ENCODE measurements at regions not wholly inside any gene's neighbourhood (a gene's known extent, or its start where the extent isn't known, plus 50 kb on each side); places are given as distances from the start of the nearest gene placed in this dataset.

GRCh38 chr3:26358405-26358804 is 264.2 kb upstream of the LRRC3B start:
- no peak for DNase-seq (ENCODE audit: insufficient read length, low spot score)
- TF ChIP-seq PAX5 (IDR thresholded peaks at IDR 0.05; ENCODE audit: insufficient read depth, low read length, severe bottlenecking) (no peak), POLR2A (IDR thresholded peaks at IDR 0.05; ENCODE audit: low read depth, low read length) (no peak), POLR2AphosphoS5 (IDR thresholded peaks at IDR 0.05; ENCODE audit: low read depth, low read length) (no peak), TAF1 (IDR thresholded peaks at IDR 0.05; ENCODE audit: low read depth, low read length) (no peak), SPI1 (IDR thresholded peaks at IDR 0.05; ENCODE audit: low read depth, low read length) (no peak), POU2F2 (IDR thresholded peaks at IDR 0.05; ENCODE audit: low read depth, low read length) (no peak)
- FAIRE-seq = no peak

DNA sequence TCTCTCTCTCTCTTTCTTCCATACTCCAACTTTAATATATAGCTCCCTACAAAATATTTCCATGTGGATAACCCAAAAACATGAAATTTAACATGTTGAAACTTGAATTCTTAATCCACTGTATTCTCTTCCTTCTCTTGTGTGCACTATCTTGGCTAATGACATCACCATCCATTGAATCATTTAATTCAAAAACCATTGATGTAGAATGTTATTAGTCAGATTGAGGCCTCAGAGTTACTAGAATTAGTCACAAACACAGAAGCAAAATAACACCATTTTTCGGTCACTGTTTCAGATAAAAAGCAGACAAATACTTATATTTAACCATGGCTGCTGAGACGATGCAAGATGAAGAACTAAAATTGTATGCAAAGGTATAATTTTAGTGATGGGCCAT is 256.9 kb upstream of the LRRC3B start:
- no peak for TF ChIP-seq POU2F2 (IDR thresholded peaks at IDR 0.05; ENCODE audit: low read depth, low read length)
- no peak for TF ChIP-seq TAF1 (IDR thresholded peaks at IDR 0.05; ENCODE audit: low read depth, low read length)
- TF ChIP-seq POLR2AphosphoS5 (IDR thresholded peaks at IDR 0.05; ENCODE audit: low read depth, low read length) = no peak
- no peak for TF ChIP-seq POLR2A (IDR thresholded peaks at IDR 0.05; ENCODE audit: low read depth, low read length)
- no peak for TF ChIP-seq SPI1 (IDR thresholded peaks at IDR 0.05; ENCODE audit: low read depth, low read length)
- no peak for TF ChIP-seq PAX5 (IDR thresholded peaks at IDR 0.05; ENCODE audit: insufficient read depth, low read length, severe bottlenecking)

DNA sequence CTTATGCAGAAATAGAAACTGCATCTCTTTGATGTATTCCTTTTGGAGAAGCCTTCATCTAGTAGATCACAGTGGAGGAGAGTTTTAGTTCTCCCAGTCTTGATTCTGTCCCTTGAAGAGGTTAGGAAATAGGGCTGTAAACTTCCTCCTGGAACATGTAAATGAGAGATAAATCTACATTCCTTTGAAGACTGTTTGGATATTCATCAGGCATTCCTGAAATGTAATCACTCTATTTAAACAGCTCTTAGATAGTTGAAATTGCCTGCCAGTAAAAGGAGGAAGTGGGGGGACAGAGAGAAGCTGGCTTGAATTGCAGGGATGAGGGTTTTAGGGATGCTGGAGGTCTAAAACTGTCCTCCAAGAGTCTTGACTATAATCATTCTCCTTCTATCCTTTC is 254.3 kb upstream of the LRRC3B start:
- FAIRE-seq (no peak), DNase-seq (ENCODE audit: insufficient read length, low spot score) (no peak)
- no peak for TF ChIP-seq POU2F2 (IDR thresholded peaks at IDR 0.05; ENCODE audit: low read depth, low read length)
- no peak for TF ChIP-seq POLR2AphosphoS5 (IDR thresholded peaks at IDR 0.05; ENCODE audit: low read depth, low read length)
- TF ChIP-seq TAF1 (IDR thresholded peaks at IDR 0.05; ENCODE audit: low read depth, low read length) = no peak
- TF ChIP-seq PAX5 (IDR thresholded peaks at IDR 0.05; ENCODE audit: insufficient read depth, low read length, severe bottlenecking) = no peak
- TF ChIP-seq POLR2A (IDR thresholded peaks at IDR 0.05; ENCODE audit: low read depth, low read length) = no peak

More for the DNA sequence above, 256.9 kb upstream of the LRRC3B start:
- no peak for FAIRE-seq
- no peak for DNase-seq (ENCODE audit: insufficient read length, low spot score)

DNA sequence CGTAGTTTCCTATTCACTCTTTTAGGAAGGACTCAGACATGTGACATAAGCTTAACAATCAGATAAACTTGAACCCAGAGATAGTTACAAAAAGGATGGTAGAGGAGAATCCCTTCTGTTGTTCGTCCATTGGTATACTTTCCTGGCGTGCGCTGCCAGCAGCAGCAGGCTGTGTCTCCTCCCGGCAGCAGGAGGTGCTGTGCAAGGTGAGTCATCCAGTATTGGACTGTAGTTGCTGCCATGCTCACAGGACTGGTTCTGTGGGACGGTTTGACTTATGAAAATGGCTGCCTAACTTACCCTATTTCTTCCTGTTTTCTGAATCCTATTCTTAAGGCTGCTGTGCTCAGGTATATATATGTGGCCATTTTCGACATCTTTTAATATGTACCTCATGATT is 253.4 kb upstream of the LRRC3B start:
- no peak for FAIRE-seq
- DNase-seq (ENCODE audit: insufficient read length, low spot score) = no peak
- no peak for TF ChIP-seq POU2F2 (IDR thresholded peaks at IDR 0.05; ENCODE audit: low read depth, low read length)
- TF ChIP-seq SPI1 (IDR thresholded peaks at IDR 0.05; ENCODE audit: low read depth, low read length) = no peak
- TF ChIP-seq PAX5 (IDR thresholded peaks at IDR 0.05; ENCODE audit: insufficient read depth, low read length, severe bottlenecking) = no peak
- no peak for TF ChIP-seq POLR2A (IDR thresholded peaks at IDR 0.05; ENCODE audit: low read depth, low read length)
- no peak for TF ChIP-seq POLR2AphosphoS5 (IDR thresholded peaks at IDR 0.05; ENCODE audit: low read depth, low read length)
- no peak for TF ChIP-seq TAF1 (IDR thresholded peaks at IDR 0.05; ENCODE audit: low read depth, low read length)

DNA sequence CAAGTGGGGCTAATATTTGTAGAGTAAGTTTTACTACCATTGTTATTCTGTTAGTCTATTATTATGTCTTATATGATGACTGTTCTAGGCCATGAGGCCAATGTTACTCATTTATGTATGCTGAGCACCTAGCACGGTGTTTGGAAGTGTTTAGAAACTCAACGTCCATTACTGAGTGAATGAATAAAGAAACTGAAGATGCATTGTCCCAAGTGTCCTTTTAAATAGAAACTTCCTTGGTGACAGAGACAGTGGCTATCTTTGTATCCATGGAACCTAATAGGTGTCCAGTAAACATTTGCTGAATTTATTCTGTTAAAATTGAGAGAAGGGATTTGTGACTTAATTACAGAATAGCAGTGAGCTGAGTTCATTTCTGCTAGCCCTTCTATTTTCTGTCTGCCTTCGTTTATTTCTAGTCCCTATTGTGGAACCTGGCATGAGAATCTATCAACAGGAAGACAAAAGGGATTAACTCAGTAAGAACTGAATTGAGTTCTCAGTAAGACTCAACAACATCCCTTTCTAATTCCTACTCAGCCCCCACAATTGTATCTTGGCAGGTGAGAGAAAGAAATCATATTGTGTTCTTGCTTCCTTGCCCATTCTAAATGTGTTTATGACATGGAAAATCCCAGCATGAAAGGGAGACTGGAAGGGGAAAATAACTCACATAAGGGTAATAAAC is 246.6 kb upstream of the LRRC3B start:
- TF ChIP-seq POLR2A (IDR thresholded peaks at IDR 0.05; ENCODE audit: low read depth, low read length) (no peak), POU2F2 (IDR thresholded peaks at IDR 0.05; ENCODE audit: low read depth, low read length) (no peak), TAF1 (IDR thresholded peaks at IDR 0.05; ENCODE audit: low read depth, low read length) (no peak), SPI1 (IDR thresholded peaks at IDR 0.05; ENCODE audit: low read depth, low read length) (no peak), POLR2AphosphoS5 (IDR thresholded peaks at IDR 0.05; ENCODE audit: low read depth, low read length) (no peak), PAX5 (IDR thresholded peaks at IDR 0.05; ENCODE audit: insufficient read depth, low read length, severe bottlenecking) (no peak)
- no peak for FAIRE-seq
- DNase-seq (ENCODE audit: insufficient read length, low spot score) = no peak

- no peak for FAIRE-seq
- TF ChIP-seq POU2F2 (IDR thresholded peaks at IDR 0.05; ENCODE audit: low read depth, low read length) = no peak
- TF ChIP-seq POLR2AphosphoS5 (IDR thresholded peaks at IDR 0.05; ENCODE audit: low read depth, low read length) = no peak
- TF ChIP-seq TAF1 (IDR thresholded peaks at IDR 0.05; ENCODE audit: low read depth, low read length) = no peak
- no peak for TF ChIP-seq SPI1 (IDR thresholded peaks at IDR 0.05; ENCODE audit: low read depth, low read length)
- no peak for TF ChIP-seq PAX5 (IDR thresholded peaks at IDR 0.05; ENCODE audit: insufficient read depth, low read length, severe bottlenecking)
- TF ChIP-seq POLR2A (IDR thresholded peaks at IDR 0.05; ENCODE audit: low read depth, low read length) = no peak
These were observed 241.2 kb upstream of the LRRC3B start for GRCh38 chr3:26381411-26381810.

DNA sequence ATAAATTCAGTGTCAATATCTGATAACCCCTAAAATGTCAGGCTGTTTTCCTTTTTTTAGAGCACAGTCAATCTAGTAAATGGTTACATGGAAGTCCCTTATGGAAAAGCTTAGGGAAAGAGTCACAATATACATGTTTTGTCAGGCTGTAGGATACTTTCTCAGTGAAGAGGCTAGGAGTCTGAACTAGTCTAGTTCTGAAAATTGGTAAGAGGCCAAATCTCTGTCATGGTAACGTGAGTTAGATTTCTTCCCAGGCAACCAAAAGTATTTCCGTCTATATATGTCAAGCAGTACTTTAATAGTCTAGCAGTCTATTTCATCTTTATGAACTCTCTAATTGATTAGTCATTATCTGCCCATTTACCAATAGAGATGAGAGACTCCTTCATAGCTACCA is 215.9 kb upstream of the LRRC3B start:
- no peak for FAIRE-seq

More at GRCh38 chr3:26381411-26381810, 241.2 kb upstream of the LRRC3B start:
- no peak for DNase-seq (ENCODE audit: insufficient read length, low spot score)

GRCh38 chr3:26418553-26418952 is 204.0 kb upstream of the LRRC3B start:
- no peak for DNase-seq (ENCODE audit: insufficient read length, low spot score)
- no peak for TF ChIP-seq POU2F2 (IDR thresholded peaks at IDR 0.05; ENCODE audit: low read depth, low read length)
- TF ChIP-seq PAX5 (IDR thresholded peaks at IDR 0.05; ENCODE audit: insufficient read depth, low read length, severe bottlenecking) = no peak
- no peak for TF ChIP-seq SPI1 (IDR thresholded peaks at IDR 0.05; ENCODE audit: low read depth, low read length)
- no peak for TF ChIP-seq POLR2A (IDR thresholded peaks at IDR 0.05; ENCODE audit: low read depth, low read length)
- FAIRE-seq = no peak

More for the DNA sequence above, 215.9 kb upstream of the LRRC3B start:
- DNase-seq (ENCODE audit: insufficient read length, low spot score) = no peak
- TF ChIP-seq POLR2A (IDR thresholded peaks at IDR 0.05; ENCODE audit: low read depth, low read length) (no peak), POU2F2 (IDR thresholded peaks at IDR 0.05; ENCODE audit: low read depth, low read length) (no peak), TAF1 (IDR thresholded peaks at IDR 0.05; ENCODE audit: low read depth, low read length) (no peak), SPI1 (IDR thresholded peaks at IDR 0.05; ENCODE audit: low read depth, low read length) (no peak), PAX5 (IDR thresholded peaks at IDR 0.05; ENCODE audit: insufficient read depth, low read length, severe bottlenecking) (no peak), POLR2AphosphoS5 (IDR thresholded peaks at IDR 0.05; ENCODE audit: low read depth, low read length) (no peak)

GRCh38 chr3:26422415-26422814 is 200.2 kb upstream of the LRRC3B start:
- DNase-seq (ENCODE audit: insufficient read length, low spot score) = no peak
- TF ChIP-seq POLR2A (IDR thresholded peaks at IDR 0.05; ENCODE audit: low read depth, low read length) (no peak), POLR2AphosphoS5 (IDR thresholded peaks at IDR 0.05; ENCODE audit: low read depth, low read length) (no peak), POU2F2 (IDR thresholded peaks at IDR 0.05; ENCODE audit: low read depth, low read length) (no peak)
- FAIRE-seq = no peak

- no peak for DNase-seq (ENCODE audit: insufficient read length, low spot score)
- TF ChIP-seq POLR2A (IDR thresholded peaks at IDR 0.05; ENCODE audit: low read depth, low read length) = no peak
- TF ChIP-seq PAX5 (IDR thresholded peaks at IDR 0.05; ENCODE audit: insufficient read depth, low read length, severe bottlenecking) = no peak
- no peak for TF ChIP-seq SPI1 (IDR thresholded peaks at IDR 0.05; ENCODE audit: low read depth, low read length)
- TF ChIP-seq POU2F2 (IDR thresholded peaks at IDR 0.05; ENCODE audit: low read depth, low read length) = no peak
- TF ChIP-seq TAF1 (IDR thresholded peaks at IDR 0.05; ENCODE audit: low read depth, low read length) = no peak
- TF ChIP-seq POLR2AphosphoS5 (IDR thresholded peaks at IDR 0.05; ENCODE audit: low read depth, low read length) = no peak
- FAIRE-seq = no peak
These were observed 197.5 kb upstream of the LRRC3B start for GRCh38 chr3:26425076-26425475.

Measured in GM12891 (cell line).